ENCODE measurements at regions not wholly inside any gene's neighbourhood (a gene's known extent, or its start where the extent isn't known, plus 50 kb on each side); places are given as distances from the start of the nearest gene placed in this dataset.

DNA sequence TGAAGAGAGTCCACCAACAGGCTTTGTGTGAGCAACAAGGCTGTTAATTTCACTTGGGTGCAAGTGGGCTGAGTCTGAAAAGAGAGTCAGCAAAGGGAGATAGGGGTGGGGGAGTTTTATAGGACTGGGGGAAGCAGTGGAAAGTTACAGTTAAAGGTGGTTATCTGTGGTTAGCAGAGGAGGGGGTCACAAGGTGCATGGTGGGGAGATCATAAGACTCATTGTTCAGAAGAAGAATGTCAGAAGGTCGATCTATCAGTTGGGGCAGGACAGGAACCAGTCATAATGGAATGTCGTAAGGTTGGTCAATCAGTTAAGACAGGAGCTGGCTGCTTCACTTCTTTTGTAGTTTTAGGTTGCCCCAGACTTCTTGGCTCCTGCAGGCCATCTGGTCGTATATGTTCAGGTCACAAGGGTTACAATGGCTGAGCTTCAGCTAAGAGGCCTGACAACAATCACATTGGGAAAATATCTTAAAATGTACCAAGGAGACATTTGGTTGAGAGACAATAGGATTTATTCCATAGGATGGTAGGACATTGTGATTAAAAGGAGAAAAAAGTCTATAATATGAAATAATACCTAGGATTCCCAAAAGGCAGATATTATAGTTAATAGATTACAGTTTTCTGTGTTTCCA is 356.4 kb downstream of the ANKRD7 start:
- DNase-seq, result no peak

DNA sequence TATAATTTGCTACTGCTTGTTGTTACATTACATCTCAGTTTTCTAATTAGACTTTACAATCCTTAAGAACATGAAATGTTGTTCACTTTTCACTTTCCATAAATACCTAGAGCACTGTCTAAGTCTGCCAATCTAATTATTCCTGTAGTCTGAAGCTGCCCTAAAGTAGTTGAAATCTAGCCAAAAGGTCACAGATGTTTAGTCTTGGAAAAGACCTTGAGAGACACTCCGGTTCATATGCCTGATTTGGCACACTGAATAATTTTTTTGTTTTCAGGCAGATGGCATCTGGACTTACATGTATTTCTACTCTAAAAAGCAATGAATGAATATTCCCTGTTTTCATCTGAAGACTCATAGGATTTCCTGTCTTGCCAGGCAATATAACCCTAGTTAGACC is 359.1 kb downstream of the ANKRD7 start:
- DNase-seq, result no peak

DNA sequence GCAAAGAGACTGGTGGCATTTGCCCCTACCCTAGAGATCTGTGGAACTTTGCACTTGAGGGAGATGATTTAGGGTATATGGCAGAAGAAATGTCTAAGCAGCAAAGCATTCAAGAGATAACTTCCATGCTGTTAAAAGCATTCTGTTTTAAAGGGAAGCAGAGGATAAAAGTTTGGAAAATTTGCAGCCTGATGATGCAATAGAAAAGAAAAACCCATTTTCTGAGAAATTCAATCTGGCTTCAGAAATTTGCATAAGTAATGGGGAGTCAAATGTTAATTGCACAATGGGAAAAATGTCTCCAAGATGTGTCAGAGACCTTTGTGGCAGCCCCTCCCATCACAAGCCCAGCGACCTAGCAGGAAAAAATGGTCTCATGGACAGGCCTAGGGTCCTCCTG is 361.7 kb downstream of the ANKRD7 start:
- no peak for DNase-seq

DNA sequence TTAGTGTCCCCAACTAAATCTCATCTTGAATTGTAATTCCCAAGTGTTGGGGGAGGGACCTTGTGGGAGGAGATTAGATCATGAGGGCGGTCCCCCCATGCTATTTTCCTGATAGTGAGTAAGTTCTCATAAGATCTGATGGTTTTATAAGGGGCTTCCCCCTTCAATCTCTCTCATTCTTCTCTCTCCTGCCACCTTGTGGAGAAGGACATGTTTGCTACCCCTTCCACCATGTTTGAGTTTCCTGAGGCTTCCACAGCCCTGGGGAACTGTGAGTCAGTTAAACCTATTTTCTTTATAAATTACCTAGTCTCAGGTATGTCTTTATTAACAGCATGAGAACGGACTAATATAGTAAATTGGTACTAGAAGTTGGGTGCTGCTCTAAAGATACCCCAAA is 365.6 kb downstream of the ANKRD7 start:
- DNase-seq, result no peak

DNA sequence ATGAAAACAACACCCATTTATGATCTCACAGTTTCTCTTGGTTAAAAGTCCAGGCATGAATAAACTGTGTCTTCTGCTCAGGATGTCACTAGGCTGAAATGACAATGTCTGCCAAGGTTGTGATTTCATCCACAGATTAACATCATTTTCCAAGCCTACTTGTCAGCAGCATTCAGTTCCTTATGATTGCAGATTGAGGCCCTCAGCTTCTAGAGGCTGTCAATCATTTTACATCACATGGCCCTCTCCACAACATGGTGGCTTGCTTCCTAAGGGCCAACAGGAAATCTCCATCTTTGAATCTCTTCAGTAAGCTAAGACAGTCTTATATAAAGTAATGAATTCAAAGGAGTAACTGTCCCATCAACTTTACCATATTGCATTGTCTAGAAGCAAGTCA is 377.6 kb downstream of the ANKRD7 start:
- no peak for DNase-seq

DNA sequence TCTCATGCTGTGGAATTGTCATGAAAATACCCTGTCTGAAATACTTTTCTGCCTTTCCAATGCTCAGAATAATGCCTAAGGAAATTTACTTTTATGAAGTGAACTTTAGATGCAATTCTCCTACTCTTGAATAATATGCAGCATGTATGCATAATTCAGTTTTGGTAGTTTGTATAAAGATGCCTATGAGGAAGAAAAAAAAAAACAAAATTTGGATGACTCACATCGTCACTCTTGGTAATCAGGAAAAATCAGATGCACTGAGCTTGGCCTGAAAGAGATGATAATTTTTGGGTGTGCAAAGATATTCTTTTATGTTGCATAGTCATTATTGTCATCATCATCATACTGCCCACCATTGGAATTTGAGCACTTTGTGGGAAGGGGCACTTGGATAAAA is 382.1 kb downstream of the ANKRD7 start:
- no peak for DNase-seq

DNA sequence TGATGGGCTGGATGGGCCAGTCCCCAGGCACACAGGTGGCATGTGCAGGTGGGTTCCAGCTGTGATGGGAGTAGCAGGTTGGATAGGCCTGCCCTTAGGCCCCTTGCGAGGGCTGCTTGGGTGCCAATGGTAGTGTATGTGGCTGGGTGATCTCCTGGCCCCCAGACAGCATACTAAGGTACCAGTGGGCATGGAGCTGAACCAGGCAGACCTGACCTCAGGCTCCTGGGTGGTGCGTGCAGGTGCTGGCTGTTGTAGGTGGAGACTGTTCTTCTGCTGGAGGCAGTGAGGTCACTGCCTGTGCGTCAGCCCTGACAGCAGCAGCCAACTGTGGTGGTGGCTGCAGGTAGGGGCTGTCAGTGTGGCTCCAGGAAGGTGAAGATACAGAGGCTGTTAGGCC is 384.7 kb downstream of the ANKRD7 start:
- DNase-seq, result no peak

DNA sequence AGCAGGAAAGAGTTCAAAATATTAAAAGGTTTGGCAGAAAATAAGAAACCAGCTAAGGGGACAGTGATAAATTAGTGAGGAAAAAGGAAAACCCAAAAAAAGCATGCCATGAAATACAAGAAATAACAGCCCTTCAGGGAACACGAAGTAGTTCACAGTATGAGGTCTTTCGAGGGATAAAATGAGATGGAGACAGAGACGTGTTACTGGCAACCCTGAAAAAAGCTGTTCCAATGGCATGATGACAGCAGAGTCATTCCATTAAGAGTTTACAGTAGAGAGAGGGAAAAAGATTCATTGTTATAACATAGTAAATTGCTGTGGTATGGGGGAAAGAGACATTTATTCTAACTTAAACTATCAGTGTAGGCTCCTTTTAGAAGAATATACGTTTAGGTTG is 391.2 kb downstream of the ANKRD7 start:
- no peak for DNase-seq

DNA sequence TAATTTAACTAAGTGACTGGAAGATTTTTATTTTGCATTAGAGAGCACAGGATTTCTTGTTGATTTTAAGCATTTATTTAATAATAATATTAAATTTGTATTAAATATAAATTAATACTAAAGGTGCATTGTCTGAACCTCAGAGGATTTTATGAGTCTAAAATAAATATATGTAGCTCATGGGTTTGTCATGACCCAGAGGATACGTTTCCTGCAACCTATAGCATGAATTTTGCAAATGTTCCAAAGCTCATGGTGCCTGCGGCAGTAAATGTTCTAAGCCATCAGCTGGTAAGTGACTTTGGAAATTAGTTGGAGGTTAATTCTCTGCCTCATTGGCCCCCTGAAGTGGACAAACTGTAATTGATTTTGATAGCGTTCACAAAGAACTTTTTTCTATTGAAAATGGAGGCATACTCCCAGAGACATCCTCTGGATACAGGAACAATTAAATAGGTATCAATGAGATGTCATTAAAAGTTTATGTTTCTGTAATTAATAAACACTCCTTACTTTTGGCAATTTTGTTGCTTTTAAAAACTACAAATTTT is 397.4 kb downstream of the ANKRD7 start:
- DNase-seq, result no peak

DNA sequence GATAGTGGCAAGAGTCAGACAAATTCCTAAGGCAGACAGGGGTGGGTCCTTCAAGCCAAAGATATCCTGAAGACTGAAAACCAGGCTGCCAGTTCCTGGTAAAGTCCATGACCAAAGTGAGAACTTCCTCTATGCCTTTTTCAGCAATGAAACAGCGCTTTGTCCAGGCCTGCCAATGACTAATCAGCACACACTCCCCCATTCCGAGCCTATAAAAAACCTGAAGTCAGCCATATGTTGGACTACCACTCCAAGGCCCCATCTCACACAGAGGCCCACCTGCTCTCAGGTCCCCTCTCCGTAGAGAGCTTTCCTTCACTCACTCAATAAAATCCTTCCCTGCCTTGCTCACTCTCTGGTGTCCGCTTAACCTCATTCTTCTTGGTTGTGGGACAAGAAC is 402.2 kb downstream of the ANKRD7 start:
- no peak for DNase-seq

DNA sequence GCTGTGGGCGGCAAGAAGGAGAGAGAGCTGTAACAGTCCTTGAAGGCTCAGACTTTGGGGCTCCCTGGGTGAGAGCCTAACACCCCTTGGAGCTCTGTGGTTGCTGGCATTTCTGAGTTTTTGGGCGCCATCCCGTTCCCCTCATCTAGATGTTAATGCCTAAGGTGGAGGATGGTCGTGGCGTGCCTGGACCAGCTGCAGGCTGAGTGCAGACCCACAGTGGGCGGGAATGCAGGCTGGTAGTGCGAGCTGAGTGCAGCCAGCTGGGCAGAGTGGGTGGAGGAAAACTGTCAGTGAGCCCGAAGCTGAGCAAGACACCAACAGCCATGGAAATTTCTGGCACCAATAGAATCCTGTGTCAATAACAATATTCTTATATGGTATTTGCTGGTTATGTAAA is 403.0 kb downstream of the ANKRD7 start:
- no peak for DNase-seq

DNA sequence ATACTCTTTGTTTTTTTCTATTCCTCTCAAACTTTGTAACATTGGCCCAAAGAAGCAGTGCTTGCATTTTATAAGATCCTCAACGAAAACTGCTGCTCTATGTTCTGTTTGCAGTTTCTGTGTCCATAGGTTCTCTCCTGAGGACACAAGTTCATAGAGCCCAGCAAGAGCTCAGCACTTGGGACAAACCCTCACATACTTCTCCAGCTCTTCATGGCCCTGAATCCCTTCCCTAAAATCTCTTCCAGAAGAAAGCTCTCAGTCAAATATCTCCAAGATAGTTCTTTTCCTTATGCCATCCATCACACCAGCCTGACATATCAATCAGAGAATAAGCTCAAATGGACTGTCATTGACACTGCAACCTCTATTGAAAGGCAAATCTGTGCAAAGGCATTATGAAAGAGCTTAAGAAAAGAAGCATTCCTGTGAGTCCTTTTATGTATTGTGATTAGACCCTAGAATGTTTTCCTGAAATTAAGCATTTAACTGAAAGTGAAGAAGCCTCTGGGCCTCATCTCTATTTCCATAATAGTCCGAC is 405.5 kb downstream of the ANKRD7 start:
- DNase-seq, result no peak

DNA sequence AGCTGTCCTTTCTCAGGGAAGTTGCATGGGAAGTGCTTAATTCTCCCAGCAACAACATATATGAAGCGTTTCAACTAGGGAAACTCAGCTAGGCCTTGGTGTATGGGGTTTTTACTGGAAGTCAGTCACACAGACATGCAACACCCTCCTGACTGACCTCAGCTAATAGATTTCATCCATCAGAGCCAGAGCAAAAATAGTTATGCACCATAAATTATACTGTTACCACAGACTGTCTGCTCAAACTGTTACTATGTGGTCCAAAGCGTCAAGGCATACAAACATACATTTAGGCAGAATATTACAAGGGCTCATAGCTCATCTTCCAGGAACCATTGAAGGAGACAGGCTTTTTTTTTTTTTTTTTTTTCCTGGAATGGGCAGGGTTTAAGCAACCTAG is 417.9 kb downstream of the ANKRD7 start:
- no peak for DNase-seq

DNA sequence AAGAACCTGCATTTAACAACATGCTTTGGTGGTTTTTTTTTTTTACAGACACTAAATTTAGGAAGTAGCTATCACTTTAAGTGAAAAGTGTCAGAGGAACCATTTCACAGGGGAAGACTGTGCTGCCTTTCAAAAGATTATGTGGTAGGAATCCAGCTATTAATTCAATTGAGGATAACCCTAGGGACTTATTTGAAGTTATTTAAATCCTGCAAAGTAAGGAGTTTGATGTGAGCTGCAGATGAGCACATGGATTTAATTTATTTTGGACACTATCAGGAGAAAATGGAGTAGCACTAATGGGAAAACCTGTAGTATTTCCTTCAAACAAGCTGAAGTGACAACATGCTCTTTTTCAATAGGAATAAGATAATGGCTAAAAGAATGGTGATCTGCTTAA is 419.8 kb downstream of the ANKRD7 start:
- no peak for DNase-seq

DNA sequence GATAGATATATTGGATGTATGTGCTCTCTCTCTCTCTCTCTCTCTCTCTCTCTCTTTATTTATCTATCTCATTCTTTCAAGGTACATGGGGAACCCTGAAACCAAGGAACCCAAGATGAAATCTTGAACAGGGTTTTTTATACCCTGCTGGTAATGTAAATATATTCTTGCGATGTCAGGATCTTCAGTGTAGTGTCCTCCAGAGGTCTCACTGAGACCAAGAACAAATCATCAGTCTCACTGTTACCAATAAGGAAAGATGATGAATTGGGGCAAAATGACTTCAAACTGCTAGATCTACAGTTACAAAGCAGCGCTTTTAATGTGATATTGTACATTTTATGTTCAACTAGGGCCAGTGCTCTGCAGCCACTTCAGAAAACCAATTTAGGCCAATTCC is 423.5 kb downstream of the ANKRD7 start:
- DNase-seq, result no peak

DNA sequence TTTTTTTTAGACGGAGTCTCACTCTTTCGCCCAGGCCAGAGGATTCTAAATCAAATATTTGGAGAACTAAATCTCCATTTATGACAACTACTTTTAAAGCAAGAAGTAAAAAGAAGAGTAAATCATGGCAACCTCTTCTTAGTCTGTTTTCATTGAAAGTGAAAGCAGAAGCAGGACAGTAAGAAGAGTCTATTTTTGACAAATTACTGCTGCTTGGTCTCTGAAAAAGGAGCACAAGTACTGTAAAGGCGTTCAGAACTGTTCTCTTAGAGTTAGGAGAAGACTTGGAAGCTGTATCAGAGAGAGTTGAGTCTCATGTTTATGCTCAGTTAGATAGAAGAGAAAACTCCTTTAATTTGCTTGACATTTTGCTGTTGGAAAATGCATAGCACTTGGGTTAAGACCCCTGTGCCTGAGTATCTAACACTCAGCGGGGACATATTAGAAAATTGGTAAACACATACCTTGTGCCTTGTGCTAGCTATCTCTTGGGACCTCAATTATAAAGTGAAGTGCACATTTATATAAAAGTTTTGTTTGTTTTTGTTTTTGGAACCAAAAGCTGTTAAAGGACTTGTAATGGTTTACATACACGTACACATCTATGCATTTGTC is 433.0 kb downstream of the ANKRD7 start:
- DNase-seq, result no peak

DNA sequence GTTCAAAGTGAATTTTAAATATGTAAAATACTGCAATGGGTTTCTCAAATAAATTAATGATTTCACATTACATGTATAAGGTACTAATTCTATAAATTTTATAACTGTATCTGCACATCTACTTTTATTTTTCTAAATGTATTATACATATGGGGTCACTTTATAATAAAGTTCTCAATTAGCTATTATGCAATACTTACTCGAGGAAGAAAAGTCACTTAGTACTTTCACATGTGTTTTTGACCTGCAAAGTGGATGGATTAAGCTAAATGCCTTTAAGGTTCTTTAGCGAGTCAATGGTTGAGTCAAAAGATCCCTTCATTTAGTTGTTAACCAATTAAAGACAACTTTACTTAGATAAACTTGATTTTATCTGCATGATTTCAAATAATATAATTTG is 437.8 kb downstream of the ANKRD7 start:
- no peak for DNase-seq

DNA sequence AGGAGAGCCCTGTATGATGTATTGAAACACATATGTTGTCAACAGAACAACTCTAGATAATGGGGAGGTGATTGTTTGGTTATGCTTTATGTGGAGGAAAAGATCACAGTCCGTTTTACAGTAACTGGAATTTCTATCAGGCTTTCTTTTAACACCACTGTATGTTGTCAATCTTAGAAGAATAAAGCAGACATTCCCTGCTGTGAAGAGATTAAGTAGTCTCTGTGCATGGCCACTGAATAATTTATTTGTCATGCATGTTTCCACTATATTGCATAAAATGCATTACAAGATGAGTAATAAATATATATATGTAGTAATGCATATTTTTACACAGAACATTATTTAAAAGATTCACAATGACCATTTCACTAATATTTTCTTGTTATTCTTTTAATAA is 440.0 kb downstream of the ANKRD7 start:
- DNase-seq, result no peak

DNA sequence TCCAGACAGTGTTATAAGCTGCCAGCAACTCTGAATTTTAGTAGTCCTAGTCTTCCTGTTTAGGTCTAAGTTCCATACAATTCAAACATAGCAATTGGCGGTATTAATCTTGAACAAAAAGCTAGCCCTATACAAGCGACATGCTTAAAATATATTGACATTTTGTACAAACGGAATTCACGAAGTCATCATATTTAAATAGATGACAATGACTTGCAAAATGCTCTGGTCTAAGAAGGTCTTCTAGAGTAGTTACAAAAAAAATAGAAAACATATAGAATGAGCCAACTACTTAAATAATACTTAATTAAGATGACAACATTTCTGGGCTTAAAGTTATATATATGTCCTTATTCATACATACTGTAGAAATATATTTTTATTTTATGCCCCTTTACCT is 446.6 kb downstream of the ANKRD7 start:
- no peak for DNase-seq

DNA sequence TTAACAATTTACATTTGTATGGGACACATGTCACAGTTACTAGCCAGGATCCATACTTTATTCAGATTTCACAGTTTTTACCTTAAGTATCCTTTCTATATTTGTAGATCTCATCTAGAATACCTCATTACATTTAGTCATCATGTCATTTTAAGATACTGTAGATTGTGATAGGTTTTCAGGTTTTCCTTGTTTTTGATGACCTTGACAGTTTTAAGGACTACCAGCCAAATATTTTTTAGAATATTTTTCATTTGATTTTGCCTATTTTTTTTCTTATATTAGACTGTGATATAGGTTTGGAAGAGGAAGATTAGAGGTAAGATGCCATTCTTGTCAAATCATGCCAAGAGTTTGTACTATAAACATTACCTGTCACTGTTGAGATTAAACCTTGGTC is 460.3 kb downstream of the ANKRD7 start:
- DNase-seq, result no peak

DNA sequence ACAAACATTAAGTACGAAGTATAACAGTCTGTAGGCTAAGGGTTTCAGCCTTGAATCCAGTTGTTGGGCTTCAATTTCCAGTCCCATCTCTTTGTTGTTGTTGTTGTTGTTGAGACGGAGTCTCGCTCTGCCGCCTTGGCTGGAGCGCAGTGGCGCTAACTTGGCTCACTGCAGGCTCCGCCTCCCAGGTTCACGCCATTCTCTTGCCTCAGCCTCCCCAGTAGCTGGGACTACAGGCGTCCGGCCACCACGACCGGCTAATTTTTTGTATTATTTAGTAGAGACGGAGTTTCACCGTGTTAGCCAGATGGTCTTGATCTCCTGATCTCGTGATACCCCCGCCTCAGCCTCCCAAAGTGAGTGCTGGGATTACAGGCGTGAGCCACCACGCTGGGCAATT is 464.9 kb downstream of the ANKRD7 start:
- no peak for DNase-seq

DNA sequence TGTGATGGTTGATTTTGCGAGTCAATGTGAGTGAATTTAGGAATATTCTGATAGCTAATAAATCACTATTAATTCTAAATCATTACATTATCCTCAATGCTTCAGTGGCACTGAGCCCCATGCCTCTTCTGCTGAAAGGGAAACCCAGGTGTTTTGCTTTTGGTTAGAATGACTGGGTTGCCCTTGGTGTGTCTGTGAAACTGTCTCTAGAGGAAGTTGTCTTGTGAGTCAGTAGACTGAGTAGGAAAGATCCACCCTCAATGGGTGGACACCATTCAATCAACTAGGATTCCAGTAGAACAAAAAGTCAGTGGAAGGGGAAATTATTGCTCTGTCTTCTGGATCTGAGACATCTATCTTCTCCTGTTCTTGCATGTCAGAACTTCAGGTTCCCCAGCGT is 472.4 kb downstream of the ANKRD7 start:
- DNase-seq, result no peak

DNA sequence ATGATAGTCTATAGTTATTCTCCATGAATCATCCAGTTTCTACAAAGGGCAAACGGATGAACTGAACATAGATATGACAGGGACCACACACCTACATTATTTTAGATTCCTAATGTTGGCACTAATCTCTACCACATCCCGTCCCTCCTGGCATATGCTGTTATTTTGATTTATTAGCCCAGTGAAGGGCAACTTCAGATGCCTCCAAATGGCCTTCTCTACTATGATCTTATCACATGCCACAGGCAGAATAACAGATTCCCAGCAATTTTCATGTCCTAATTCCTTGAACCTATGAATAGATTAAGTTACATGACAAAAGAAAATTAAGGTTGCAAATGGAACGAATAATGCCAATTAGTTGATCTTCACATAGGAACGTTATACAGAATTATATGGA is 474.7 kb downstream of the ANKRD7 start:
- DNase-seq, result no peak

DNA sequence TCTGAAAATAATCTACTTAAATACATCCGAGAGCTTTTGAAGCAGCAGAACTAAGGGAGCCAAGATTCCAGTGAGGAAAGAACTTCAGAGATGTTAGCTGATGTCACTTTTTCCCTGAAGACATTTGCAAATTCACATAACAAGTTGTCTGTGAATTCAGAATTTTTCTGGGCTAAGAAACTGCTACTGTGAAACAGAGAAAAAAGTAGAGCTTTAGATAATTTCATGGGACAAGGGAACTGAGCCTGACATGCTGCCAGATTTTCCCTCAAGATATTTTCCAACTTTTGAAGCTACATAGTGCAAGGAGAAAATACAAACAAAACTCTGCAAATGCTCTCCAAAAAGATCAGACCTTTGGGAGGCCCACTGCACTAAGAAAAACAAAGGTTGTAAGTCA is 484.2 kb downstream of the ANKRD7 start:
- DNase-seq, result no peak

DNA sequence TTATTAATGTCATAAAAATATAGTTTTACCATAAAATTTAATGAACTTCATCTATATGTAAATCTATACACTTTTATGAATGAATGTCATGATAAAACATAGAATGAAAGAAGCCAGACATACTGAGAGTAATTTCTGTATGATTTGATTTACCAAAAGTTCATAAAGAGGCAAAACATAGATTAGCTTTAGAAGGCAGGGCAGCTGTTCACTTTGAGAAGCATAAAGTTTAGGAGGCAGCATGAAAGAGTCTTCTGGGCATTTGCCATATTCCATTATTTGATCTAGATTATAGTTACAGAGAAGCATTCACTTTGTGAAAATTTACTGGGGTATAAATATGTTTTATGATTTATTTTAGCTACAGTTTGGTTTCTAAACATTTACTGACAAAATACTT is 487.2 kb downstream of the ANKRD7 start:
- no peak for DNase-seq
